ENCODE measurements at regions not wholly inside any gene's neighbourhood (a gene's known extent, or its start where the extent isn't known, plus 50 kb on each side); places are given as distances from the start of the nearest gene placed in this dataset.

DNA sequence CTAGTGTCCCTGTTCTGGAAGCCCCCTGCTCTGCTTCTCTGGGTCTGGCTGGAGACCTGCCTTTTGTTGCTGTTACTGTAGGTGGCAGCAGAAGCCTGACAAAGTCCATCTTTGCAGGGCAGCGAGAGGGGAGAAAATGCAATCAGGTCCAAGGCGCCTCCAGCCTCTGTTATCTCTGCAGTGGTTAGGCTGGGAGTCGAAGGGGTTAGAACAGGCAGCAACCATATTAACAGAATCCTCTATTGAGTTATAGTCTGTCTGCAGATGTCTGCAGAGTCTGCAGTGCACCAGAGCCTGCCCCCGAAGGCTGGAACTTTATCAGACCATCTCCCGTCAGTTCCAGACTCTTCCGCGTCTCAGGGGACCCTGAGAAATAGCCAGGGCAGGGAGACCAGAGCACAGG is 404.9 kb upstream of the EEF2KMT start:
- no peak for DNase-seq (ENCODE audit: low read depth in 2 of 2)

DNA sequence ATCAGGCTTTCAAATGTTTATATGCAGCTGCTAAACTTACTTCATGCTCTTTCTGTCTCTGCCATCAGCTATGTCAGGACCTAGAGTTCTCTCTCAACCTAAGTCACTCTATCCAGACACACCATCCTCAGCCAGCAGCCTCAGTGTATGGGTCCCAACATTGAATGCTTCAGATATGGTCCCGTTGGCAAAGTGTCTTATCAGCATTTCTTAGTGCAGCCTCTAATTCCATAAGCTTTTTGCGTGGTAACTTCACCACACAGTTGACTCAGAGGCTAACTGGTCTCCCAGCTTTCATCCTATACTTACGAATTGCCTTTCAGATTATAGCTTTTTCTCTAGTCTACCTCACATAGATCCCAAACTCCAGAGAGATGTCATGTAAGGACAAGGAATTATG is 402.9 kb upstream of the EEF2KMT start:
- DNase-seq (ENCODE audit: low read depth in 2 of 2) = no peak

DNA sequence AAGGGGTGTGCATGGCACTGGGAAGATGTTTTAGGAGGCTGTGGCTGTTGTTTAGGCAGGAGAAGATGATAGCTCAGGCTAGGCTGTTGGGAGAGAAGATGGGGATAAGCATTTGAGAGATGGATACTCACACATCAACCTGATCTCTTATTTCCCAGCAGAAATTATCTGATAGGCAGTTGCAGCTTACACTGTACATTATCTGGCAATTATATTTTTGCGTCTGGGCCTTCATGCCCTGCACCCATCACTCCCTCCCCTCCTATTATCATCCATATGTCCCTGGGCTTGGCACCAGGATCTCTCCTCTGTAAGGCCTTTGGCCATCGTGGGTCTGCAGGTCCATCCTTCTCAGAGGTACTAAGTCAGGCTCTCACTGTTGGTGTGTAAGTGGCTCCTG is 401.0 kb upstream of the EEF2KMT start:
- no peak for DNase-seq (ENCODE audit: low read depth in 2 of 2)

DNA sequence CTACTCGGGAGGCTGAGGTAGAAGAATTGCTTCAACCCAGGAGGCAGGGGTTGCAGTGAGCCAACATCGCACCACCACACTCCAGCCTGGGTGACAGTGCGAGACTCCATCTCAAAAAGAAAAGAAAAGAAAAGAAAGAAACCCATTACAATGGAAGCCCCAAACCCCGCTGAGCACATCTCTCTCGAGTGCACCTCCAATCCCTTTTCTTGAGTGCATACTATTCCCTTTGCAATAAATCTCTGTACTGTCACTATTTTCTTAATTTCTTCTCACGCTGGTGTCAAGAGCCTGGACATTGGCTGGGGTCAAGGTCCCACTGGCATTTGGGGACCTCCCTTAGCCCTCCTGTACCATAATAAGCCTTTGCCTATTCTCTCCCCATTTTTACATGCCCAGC is 398.4 kb upstream of the EEF2KMT start:
- DNase-seq (ENCODE audit: low read depth in 2 of 2) = no peak

DNA sequence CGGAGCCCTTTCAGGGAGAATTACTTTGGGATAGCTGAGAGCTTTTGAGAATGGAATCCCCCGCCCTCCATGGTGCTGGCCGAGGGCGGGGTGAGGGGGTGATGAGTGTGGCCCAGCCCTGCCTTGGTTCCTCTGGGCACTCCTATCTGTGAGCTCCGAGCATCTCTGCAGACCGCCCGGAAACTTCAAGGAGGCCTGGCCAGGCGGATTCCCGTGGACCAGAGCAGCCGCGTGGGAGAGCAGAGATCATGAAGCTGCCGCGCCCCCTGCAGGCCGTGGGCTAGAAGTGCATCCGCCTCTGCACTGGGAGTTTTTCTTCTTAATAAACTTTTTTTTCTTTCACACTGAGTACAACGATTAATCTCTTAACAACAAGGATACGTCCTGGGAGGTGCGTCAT is 392.9 kb upstream of the EEF2KMT start:
- no peak for DNase-seq (ENCODE audit: low read depth in 2 of 2)

DNA sequence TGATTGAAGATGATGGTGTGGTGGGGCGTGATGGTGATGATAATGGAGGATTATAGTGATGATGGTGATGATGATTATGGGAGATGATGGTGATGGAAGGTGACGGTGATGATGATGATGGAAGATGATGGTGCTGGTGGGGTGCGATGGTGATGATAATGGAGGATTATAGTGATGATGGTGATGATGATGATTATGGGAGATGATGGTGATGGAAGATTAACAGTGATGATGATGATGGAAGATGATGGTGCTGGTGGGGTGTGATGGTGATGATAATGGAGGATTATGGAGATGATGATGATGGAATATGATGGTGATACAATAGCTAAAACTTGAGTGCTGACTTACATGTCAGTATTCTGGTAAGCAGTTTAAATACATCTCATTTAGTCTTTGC is 391.0 kb upstream of the EEF2KMT start:
- DNase-seq (ENCODE audit: low read depth in 2 of 2) = no peak

DNA sequence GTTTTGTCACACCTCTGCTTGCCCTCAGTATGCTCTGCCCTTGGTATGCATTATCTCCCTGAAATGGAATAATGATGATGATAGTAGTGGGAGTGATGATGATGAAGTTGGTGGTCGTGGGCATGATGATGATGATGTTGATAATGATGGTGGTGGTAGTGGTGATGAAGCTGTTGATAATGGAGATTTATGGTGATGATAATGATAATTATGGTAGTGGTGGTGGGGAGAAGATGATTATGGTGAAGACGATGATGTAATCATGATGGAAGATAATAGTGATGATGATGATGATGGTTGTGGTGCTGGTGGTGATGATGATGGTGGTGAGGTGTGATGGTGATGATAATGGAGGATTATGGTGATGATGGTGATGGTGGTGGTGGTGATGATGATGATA is 390.1 kb upstream of the EEF2KMT start:
- no peak for DNase-seq (ENCODE audit: low read depth in 2 of 2)

DNA sequence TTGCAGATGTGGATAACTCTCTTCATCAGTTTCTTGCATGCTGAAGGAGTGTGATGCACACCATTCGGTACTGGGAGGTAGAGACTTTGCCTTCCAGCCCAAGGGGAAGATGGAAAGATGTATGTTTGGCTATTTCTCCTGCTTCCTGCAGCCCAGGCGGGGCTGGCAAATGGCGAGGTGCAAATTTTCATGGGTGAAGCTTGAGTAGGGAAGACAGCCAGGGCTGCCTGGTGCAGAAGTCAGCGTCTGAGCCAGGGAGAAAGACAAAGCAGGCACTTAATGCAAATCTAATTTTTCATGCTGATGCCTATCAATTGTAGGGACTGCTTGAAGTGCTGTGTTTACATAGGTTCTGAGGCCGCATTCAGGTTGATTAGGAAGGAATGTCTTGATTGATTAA is 384.7 kb upstream of the EEF2KMT start:
- no peak for DNase-seq (ENCODE audit: low read depth in 2 of 2)

DNA sequence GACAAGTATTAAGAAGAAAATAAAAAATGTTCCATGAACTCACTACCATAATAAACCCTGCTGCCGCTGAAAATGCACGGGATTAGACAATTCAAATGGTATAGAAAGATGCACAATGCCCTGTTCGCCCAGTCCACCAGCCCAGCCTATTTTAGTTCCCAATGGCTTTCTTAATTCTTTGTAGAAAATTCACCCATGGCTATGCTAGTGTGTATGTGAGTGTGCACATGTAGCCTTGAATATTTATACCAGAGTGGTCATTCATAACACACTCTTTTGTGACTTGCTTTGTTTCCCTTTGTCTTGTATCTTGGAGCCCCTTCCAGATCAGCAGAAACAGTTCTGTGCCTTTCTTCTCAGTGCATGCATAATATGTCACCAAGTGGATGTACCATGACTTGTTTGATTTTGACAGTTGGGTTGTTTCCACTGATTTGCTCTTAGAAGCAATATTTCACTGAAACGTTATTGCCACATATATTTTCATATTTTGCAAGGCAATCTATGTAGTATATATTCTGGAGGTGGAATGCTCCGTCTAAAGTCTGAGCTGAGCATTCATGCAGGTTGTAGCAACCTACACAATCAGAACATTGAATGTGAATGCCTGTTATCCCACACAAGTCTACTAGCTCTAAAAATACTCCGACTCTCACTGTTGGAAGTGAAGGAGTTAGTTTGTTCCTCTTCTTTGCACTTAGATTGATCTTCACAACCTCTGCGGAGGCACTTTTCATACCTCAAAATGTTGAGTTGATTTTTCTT is 383.0 kb upstream of the EEF2KMT start:
- no peak for DNase-seq (ENCODE audit: low read depth in 2 of 2)

DNA sequence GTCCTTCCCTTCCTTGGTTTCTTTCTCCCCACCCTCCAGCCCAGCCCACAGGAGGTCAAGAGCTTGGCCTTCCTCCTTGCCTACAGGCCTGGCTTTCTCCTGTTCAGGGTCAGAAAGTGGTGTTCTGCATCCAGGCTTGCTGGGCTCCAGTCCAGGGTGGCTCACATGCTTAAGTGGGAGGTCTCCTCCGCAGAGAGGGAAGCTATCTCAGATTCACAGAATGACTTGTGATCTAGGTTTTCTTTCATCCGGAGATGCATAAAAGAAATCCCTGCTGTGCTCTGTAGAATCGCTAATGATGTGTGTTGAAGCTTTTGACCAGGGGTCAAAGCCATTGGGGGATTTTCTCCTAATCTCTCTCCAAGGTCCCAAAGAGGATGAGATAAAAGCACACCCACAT is 382.3 kb upstream of the EEF2KMT start:
- DNase-seq (ENCODE audit: low read depth in 2 of 2) = no peak

DNA sequence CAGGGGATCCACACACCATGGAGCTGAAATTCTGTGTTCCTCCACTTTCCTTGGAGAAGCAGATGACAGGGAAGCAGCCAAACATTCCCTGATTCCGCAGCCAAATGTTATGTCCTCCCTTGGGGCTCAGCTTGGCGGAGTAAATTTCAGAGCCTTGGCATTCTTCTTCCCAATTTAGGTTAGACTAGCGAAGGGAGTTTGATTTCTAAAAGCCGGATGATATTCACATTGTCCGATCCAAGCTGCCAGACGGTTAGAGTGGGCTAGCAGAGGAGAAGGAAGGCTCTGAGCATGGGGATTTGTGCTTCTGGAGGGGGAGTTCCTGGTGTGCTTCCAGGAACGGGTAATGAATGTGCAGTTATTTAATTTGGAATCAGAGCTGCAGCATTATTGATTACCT is 380.4 kb upstream of the EEF2KMT start:
- no peak for DNase-seq (ENCODE audit: low read depth in 2 of 2)

DNA sequence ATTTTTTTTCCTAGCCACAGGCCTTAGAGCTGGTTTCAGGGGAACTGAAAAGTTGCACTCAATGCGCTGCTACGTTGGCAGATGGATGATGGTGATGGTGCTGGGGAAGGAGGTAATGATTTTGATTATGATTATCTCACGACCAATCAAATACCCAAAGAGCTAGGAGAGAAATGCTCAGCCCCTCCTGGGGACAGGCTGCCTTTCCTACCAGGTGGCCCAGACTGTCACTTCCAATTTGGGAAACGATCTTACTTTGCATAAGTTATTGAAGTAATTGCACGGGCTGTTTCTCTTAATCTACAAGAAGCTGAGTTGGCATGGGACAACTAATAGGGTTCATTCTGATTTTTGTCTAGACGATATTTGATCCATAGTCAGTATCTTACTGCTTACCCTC is 379.7 kb upstream of the EEF2KMT start:
- no peak for DNase-seq (ENCODE audit: low read depth in 2 of 2)

DNA sequence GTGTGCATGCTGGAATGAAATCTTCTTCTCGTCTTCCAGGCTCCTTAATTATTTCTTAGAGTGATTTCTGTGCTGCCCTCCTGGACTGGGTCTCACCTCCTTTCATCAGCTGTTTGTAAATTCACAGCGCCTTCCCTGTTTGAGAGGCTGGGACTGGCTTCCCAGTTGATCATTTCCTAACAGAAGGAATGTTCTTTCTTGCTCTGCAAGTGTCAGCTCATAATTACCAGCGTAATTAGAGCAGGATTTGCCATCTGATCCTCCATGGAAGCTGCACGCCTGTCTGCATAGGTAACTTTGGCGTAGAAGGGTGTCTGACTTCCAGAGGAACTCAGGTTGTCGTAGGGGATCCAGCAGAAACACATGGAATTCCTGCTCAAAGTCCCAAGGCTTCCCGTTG is 375.0 kb upstream of the EEF2KMT start:
- DNase-seq (ENCODE audit: low read depth in 2 of 2) = no peak

DNA sequence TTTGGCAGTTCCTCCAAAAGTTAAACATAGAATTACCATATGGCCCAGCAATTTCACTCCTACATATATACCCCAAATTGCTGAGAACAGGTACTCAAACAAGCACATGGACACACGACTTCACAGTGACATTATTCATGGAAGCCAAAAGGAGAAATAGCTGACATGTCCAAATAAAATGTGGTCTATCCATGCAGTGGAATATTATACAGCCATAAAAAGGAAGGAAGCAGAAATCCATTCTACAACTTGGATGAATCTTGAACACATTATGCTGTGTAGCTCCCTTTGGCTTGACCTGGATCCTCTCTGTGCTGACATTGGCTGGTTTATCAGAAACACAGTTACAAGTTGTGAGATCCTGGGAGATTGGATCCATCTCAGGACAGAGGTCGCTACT is 370.9 kb upstream of the EEF2KMT start:
- no peak for DNase-seq (ENCODE audit: low read depth in 2 of 2)

DNA sequence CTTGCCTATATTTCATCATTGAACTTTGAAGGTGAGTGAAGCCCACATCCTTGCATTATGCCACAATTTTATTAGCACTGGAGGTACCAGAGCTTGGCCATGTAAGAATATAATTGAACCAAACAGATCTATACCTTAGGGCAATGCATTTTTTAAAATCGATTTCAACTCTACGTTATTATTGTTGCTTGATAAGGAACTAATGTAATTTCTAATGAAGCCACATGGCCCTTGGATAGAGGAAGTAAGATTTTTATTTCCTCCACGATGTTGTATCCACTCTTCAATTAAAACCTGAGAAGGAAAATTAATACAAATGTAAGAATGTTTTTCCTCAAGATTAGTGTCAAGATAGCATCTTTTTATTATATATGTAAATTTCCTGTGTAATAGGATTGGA is 370.0 kb upstream of the EEF2KMT start:
- DNase-seq (ENCODE audit: low read depth in 2 of 2) = no peak

DNA sequence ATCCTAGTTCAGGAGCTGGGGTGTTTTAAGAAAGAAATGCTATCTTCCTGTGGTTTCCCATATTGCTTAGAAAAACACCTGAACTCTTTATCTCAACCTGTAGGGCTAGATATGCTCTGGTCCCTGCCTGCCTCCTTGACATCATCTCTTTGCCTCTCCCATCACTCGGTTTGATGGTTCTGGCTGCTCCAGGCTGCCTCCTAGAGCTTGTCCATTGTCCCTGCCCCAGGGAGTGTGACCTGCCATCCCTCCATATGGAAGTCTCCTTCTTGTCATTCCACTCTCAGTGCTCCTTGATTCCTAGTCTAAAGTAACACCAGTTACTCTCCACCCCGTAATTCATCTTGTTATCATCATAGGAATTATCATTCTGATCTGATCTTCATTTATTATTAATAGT is 369.0 kb upstream of the EEF2KMT start:
- DNase-seq (ENCODE audit: low read depth in 2 of 2) = no peak

DNA sequence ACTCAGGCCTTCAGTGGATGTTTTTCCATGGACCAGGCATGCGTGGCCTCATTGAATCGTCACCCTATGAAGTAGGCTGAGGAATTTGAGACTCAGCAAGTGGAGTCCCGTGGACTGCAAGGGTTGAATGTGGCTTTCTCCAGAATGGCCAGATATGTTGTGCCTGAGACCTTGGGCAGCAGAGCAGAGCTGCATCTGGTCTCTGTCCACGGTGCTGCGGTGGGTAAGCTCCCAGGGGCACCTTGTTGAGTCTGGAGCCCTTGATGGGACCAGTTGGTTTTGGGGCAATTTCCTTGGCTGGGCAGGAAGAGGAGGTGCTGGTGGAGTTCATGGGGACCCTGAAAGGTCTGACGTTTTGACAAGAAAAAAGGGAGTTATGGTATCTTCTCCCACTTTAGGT is 368.1 kb upstream of the EEF2KMT start:
- DNase-seq (ENCODE audit: low read depth in 2 of 2) = no peak

DNA sequence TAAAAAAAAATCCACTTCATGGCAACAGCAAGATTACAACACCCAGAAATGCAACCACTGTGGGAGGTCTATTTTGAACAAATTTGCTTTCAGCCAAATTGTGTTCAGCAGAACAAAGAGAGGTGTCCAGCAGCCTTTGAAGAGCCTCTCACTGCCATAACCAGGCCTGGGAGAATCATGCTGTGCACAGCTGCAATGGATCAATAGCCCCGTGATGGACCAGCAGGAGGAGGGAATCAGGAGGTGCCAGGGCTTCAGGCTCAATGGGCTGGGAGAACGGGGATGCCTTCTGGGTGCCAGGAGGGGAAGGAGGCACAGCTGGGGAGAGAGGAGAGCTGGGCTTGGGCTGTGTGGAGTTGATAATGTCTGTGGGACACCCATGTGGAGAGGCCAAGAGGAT is 366.2 kb upstream of the EEF2KMT start:
- DNase-seq (ENCODE audit: low read depth in 2 of 2) = no peak

DNA sequence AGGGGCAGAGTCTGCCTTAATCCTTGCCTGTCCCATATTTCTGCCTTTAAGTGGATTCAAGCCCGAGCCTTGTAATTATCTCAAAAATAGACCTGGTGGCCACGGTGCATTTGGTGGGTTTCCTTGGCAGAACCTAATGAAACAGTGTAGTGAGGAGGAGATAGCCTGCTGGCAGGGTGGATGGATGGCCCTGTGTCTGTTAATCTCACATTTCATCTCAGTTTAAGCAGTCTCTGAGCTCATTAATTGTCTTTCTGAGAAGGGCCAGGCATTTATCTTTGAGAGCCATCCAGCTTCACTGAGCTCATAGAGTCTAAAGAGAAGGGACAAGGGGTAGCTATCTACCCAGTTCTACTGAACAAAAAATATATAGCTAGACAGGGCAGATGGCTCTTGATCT is 364.0 kb upstream of the EEF2KMT start:
- no peak for DNase-seq (ENCODE audit: low read depth in 2 of 2)

DNA sequence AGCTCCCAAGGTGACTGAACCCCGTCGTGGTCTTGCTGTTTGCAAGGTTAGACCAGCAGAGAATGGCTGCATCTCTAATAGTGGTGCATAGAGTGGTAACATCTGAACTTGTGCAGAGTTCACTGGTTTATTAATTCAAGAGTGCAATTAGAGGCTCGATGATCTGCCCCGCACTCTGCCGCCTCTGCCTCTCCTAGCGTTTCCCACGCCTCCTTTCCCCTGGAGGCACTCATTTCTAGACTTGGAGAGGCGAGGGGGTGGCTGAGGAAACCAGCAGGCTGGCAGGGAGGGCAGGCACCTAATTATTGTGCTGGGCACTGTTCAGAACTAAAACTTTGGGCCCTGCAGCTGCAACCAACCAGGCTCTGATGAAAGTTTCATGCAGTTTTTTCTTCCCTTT is 363.5 kb upstream of the EEF2KMT start:
- DNase-seq (ENCODE audit: low read depth in 2 of 2) = no peak

DNA sequence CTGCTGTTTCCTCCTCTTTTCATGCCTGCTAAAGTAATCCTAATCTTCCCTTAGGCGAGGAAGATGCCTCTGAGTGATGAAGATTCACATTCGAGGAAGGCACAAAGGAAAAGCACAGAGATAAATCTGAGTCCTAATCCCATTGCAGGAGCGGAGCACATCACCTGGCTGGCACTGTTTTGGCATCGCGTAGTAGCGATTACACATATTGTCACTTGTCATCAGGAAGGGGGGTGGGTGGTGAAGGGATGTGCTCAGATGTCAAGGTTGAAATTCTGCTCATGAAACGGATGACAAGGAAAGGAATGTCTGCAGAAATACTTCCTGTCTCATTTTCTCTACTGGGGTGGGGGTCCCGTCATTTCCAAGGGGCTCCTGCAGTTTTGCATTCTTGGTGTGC is 363.1 kb upstream of the EEF2KMT start:
- DNase-seq (ENCODE audit: low read depth in 2 of 2) = no peak

DNA sequence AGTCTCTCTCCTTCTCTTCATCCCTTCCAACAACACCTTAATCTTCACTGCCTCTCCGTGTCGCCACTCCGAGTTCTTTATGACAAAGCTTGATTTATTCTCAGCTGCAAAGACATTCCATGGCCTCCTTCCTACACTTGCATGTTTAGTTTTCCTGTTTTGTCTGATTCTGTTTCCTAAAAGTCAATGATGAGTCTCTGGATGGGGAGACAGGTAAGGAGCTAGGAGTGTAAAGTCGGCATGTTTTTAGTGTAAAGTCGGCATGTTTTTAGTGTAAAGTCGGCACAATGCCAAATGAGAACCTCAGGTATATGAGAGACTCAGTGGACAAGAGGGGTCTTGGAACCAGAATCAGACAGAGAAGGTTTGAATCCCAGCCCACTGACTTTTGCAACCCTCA is 362.3 kb upstream of the EEF2KMT start:
- no peak for DNase-seq (ENCODE audit: low read depth in 2 of 2)

DNA sequence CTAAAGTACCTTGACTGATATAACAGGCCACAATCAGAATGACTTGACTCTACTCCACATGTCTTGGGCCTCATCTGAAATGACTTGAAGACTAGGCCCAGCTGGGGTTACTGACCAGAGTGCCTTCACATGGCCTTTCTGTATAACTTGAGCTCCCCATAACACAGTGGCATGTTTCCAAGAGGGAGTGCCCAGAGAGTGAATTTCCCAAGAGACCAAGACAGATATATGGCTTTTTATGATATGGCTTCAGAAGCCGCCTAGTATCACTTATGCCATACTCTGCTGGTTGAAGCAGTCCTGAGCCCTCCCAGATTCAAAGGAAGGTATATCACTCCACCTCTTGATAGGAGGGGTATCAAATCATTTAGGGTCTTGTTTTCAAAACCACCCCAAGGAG is 357.5 kb upstream of the EEF2KMT start:
- no peak for DNase-seq (ENCODE audit: low read depth in 2 of 2)

DNA sequence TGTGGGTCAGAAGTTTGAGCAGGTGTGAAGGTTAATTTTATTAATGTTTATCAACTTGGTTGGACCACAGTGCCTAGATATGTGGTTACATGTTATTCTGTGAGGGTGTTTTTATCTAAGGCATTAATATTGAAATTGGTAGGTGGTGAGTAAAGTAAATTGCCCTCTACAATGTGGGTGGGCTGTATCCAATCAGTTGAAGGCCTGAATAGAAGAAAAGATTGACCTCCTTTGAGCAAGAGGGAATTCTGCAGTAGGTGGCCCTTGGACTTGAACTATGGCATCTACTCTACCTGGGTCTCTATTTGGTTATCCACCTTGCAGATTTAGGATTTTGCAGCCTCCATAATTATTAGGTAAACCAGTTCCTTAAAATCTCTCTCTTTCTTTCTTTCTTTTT is 356.8 kb upstream of the EEF2KMT start:
- no peak for DNase-seq (ENCODE audit: low read depth in 2 of 2)

Data from activated CD8-positive, alpha-beta memory T cell treated with anti-CD3 and anti-CD28 coated beads for 4 hours (primary cell).